ENCODE measurements at regions not wholly inside any gene's neighbourhood (a gene's known extent, or its start where the extent isn't known, plus 50 kb on each side); places are given as distances from the start of the nearest gene placed in this dataset.

DNA sequence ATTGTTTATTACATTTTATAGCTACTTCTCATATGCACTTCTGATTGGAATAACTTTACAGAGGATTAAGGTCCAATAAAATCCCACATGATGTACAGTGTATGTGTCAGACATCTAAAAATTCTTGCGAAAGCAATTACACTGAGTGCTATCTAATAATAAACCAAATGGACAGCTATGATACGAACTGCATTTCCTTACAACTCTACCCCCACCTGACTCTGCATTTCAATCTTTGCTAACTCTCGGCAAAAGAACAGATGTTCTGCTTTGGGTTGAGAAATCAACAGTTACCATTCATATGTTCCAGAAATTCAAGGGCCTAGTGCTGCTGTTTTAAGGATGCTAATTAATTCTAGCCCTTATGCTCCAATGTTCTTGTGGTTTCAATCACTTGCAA, 287.9 kb upstream of the NOCT start:
- H3K9me3 ChIP-seq = no peaks in the 10 kb centered on the region
- DNase-seq = no peak
- H3K4me3 ChIP-seq = no peak overlapping the region
- 66 to 87% (median 80%) methylated on average over 3 of the region's 3 CpGs for WGBS, 3 donors
- no peak for TF ChIP-seq EP300 (IDR thresholded peaks at IDR 0.05)
- TF ChIP-seq, protein P1, sequence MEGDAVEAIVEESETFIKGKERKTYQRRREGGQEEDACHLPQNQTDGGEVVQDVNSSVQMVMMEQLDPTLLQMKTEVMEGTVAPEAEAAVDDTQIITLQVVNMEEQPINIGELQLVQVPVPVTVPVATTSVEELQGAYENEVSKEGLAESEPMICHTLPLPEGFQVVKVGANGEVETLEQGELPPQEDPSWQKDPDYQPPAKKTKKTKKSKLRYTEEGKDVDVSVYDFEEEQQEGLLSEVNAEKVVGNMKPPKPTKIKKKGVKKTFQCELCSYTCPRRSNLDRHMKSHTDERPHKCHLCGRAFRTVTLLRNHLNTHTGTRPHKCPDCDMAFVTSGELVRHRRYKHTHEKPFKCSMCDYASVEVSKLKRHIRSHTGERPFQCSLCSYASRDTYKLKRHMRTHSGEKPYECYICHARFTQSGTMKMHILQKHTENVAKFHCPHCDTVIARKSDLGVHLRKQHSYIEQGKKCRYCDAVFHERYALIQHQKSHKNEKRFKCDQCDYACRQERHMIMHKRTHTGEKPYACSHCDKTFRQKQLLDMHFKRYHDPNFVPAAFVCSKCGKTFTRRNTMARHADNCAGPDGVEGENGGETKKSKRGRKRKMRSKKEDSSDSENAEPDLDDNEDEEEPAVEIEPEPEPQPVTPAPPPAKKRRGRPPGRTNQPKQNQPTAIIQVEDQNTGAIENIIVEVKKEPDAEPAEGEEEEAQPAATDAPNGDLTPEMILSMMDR (IDR thresholded peaks at IDR 0.05) = no peak
- no peak for TF ChIP-seq POLR2A (IDR thresholded peaks at IDR 0.05)
- H3K36me3 ChIP-seq = no peaks in the 10 kb centered on the region
- H3K4me1 ChIP-seq (ENCODE audit: insufficient read depth) = no peaks in the 10 kb centered on the region
- intact Hi-C loops (cut with DNase I) = no loop called here
- H3K27ac ChIP-seq = no peak overlapping the region
- H3K27me3 ChIP-seq = no peaks in the 10 kb centered on the region

DNA sequence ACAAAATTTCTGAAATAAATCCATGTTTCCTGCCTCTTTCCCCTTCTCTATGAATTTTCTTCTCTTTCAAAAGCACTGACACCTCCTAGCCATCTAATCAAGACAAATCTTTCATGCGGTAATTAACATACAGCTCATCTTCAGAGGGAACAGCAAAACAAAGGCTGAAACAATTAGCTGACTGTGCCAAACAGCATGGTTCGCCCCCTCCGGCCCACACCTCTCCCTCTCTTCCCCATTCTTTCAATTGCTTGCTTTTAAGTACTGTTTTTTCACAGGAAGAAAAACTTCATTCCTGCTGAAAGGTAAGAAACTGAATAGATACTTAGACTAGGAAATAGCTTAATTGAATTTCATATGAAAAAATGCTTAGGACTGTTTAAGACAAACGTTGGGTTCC, 291.1 kb upstream of the NOCT start:
- H3K4me1 ChIP-seq (ENCODE audit: insufficient read depth) = no peaks in the 10 kb centered on the region
- H3K9me3 ChIP-seq = no peaks in the 10 kb centered on the region
- intact Hi-C loops (cut with DNase I) = no loop called here
- H3K27me3 ChIP-seq = no peaks in the 10 kb centered on the region
- H3K36me3 ChIP-seq = no peaks in the 10 kb centered on the region
- DNase-seq = no peak
- H3K4me3 ChIP-seq = no peak overlapping the region
- 83 to 90% (median 90%) methylated on average over 4 of the region's 4 CpGs for WGBS, 3 donors
- TF ChIP-seq, protein P1 (IDR thresholded peaks at IDR 0.05) = no peak
- TF ChIP-seq EP300 (IDR thresholded peaks at IDR 0.05) (no peak), POLR2A (IDR thresholded peaks at IDR 0.05) (no peak)
- H3K27ac ChIP-seq = no peak overlapping the region

DNA sequence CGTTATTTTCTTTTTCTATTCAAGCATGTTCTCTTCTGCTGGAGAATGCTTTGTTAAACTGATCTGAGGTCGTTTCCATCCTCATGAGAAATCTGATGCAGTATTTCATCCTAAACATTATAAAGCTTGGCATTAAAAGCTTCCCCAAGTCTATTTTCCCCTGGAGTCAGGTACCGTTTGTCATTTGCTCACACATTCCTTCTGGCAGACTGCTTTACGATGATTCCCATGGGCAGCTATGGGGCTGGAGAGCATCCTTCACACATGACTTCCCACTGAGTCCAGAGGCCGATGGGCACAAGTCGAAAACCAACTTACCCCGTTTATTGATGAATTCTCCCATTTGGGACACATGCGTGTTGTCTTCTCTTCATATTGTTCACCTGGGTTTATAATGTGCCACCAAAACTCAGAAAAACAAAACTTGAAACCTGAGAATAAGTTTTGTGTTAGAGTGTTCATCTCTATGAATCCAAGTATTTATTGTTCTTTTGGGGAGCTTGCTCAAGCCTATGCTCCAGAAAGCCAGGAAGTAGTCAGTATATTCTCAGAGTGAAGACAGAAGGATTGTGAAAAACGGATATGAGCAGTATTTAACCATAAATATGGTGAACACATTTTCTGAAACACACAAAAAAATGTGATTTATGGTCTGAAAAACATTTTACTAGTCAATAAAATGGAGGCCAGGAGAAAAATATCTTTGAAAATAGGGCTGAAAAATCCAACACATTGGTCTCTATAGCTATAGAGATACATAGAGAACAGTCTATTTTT, 298.8 kb upstream of the NOCT start:
- TF ChIP-seq POLR2A (IDR thresholded peaks at IDR 0.05) = no peak
- no peak for TF ChIP-seq EP300 (IDR thresholded peaks at IDR 0.05)
- TF ChIP-seq, protein P1 (IDR thresholded peaks at IDR 0.05) = no peak
- WGBS, 3 donors = 82 to 88% (median 83%) methylated on average over 9 of the region's 9 CpGs

DNA sequence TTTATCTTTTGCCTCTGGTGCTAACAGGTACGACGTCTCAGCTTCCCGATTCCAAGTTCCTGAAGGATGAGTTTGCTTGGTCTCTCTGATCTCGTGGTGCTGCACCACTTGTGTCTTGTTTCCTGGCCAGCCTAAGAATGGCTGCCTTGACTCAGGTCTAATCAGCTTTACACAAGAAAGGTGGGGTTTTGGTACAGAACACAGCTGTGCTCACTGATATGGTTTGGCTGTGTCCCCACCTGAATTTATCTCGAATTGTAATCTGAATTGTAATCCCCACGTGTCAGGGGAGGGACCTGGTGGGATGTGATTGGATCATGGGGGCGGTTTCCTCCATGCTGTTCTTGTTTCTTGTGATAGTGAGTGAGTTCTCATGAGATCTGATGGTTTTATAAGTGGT, 305.3 kb upstream of the NOCT start:
- intact Hi-C loops (cut with DNase I) = no loop called here
- whole genome bisulfite sequencing, 3 donors = 87 to 92% (median 90%) methylated on average over 7 of the region's 7 CpGs
- Histone ChIP-seq H3K27me3 (no peaks in the 10 kb centered on the region), H3K36me3 (no peaks in the 10 kb centered on the region), H3K4me3 (no peak overlapping the region), H3K4me1 (ENCODE audit: insufficient read depth) (peaks cover 2% of the 10 kb centered on the region), H3K9me3 (no peaks in the 10 kb centered on the region), H3K27ac (no peak overlapping the region)
- TF ChIP-seq, protein P1 (IDR thresholded peaks at IDR 0.05) = no peak
- TF ChIP-seq POLR2A (IDR thresholded peaks at IDR 0.05) (no peak), EP300 (IDR thresholded peaks at IDR 0.05) (no peak)
- DNase-seq = no peak

More for the DNA sequence above, 298.8 kb upstream of the NOCT start:
- no peak overlapping the region for H3K4me3 ChIP-seq
- H3K9me3 ChIP-seq = no peaks in the 10 kb centered on the region
- no peaks in the 10 kb centered on the region for H3K36me3 ChIP-seq
- no peak for DNase-seq
- intact Hi-C loops (cut with DNase I) = no loop called here
- no peaks in the 10 kb centered on the region for H3K27me3 ChIP-seq
- no peak overlapping the region for H3K27ac ChIP-seq
- H3K4me1 ChIP-seq (ENCODE audit: insufficient read depth) = no peaks in the 10 kb centered on the region
